HPDE6-E6E7 (cell line): ENCODE measurements at regions not wholly inside any gene's neighbourhood (a gene's known extent, or its start where the extent isn't known, plus 50 kb on each side); places are given as distances from the start of the nearest gene placed in this dataset.

Experiments
- DNase-seq: peaks from one replicate; pipeline ENCODE4 v3.0.0; 2011; ENCODE audit warnings: missing footprints; ENCODE audit errors: extremely low spot score

DNA sequence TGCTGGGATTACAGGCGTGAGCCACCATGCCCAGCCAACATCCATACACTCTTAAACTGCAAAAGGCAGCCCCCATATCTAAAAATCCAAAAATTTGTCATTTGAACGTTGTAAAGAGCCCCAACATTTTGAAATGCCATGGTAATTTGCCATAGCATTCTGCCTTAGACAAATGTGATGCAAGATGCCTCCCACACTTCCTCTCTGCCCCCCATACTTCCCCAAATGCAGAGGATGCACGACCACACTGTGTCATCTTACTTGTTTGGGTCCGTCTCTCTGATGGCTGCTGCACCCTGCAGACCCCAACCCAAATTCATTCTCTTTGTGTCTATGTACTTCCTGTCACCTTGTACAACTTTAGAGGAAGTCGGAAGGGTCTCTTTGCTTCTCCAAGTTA, 1125.6 kb upstream of the AUTS2 start:
- DNase-seq, result no peak

DNA sequence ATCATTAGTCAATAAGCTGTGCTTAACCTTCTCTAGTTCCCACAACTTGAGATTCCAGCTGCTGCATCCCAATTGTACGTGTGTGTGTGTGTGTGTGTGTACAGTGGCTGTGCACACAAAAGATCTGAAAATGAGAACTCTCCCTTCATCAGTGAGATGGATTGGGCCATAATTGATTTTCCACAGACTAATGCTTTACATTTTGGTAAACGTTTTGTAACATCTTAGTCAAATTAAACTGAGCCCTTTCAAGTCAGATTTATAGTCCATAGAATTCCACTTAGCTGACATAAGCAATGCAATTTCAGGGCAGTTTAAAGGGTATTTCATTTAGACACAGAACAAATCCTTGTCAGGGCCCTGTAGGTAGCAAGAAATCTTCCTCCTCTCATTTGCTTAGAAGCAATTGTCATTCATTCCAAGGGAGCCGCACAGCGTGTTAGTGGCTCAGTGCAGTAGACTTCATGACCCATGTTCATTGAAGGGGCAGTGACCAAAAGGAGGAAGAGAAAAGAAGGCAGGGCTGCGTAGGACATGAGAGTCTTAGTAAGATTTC, 1123.5 kb upstream of the AUTS2 start:
- no peak for DNase-seq

DNA sequence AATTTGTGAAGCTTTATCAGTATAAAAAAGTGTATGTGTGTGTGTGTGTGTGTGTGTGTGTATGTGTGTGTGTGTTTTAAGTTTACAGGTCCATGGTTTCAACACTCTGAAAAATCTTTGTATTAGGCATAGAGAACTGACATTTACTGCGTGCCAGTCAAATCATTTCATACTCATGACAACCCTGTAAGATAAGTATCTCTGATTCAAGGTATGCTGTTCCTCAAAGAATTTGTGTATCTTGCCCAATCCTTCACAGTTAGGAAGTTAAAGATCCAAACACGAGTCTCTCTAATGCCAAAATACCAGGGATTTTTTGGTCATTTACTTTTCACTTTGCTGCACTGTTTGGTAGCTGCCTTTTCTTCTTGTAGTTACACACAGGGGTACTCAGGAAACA, 1121.3 kb upstream of the AUTS2 start:
- no peak for DNase-seq

DNA sequence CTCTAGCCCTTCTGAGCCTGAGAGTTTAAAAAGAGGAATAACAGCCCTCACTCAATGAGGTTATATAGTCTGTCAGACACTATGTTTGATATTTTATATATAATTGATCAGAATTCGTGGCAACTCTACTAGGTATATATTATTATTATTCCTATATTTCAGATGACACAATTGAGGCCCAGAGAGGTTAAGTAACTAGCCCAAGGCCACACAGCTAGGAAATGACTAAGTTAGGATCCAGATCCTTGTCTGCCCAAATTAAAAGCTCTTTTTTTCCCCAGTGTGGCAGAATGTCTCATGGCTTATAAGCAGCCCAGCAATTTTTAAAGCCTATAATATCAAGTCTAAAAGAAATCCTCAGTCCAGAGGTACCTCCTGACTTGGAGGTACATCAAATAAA, 1119.9 kb upstream of the AUTS2 start:
- no peak for DNase-seq

DNA sequence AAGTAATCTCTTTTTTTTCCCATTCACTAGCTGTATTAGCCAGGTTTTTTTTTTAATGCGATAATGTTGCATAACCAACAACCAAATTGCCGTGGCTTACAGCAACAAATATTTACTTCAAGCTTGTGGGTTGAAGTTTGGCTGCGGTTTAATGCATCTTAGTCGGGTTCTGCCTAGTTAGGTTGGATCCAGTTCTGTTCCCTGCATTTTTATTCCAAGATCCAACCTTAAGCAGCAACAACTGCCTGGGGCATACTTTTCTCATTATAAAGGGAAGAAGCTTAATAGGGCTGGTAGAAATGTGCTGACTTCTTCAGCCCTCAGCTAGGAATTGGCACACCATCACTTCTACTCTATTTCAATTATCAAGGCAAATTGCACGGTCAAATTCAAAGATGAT, 1115.5 kb upstream of the AUTS2 start:
- DNase-seq, result no peak

DNA sequence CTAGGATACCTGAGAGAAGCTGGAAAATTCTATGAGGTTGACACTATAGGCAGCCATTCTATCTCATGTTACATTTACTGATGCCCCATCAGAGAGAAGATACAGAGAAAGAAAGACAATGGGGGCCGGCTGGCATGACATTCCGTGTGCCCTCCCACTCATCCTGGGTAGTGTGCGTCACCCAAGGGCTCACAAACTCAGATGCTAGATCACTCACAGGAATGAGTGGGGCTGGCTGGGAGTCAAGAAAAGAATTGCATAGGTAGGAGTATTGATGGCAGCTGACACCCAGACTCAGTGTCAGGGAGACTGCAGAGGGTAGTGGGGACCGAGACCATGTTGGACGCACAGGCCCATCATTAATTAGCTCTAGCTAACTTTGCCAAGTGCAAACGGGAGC, 1113.5 kb upstream of the AUTS2 start:
- no peak for DNase-seq

DNA sequence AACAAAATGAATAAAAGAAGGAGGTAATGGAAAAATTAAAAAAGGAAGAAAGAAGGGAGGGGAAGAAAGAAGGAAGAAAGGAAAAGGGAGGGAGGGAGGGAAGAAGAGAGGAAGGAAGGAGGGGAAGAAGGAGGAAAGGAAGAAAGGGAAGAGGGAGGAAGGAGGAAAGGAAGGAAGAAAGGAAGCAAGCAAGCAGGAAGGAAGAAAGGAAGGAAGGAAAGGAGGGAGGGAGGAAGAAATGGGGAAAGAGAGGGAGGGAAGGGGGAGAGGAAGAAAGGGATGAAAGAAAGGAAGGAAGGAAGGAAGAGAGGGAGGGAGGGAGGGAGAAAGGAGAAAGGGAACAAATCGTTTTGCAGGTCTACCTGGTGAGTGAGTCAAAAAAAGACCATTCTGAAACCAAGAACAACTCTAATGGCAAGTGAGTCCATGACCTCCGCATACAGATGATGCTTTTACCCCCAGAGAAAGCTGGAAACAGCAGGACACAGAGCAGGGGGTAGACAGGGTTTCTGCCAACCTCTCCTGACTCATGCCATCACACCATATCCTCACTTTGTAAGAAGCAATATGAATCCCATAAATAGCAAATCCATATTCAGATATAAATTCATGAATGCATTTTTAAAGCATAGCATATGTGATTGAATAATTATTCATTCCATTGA, 1112.9 kb upstream of the AUTS2 start:
- no peak for DNase-seq

DNA sequence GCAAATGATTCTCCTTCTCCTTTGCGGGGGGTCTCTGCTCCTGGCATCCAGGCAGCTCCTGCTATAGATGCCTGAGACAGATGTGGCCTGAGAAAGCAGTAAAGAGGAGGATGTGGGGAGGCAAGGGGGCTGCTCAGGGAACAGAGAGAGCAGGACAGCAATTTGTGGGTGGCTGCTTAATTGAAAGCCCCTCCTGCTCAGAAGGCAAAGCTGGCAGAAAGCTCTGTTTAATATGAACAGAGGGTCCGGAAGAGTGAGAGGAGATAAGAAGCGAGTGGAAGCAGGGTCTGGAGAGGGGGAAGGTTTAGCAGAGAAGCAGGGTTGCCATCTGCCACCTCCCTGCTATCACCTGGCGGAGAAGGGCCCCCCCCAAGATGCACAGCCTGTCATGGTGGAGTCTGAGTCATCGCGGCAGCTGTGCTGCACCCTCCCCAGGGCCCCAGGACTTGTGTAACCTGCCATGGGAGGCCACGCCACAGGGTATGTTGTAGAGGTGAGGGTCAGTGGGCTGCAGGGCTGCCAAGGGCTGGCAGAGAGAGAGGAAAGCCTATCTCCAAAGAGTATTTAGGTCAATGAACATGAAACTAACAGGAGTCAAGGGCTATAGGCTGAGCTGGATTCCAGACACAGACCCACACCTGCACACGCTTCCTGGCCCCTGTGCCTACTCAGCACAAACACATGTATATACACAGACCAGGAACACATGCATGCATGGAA, 1109.8 kb upstream of the AUTS2 start:
- DNase-seq, result no peak

DNA sequence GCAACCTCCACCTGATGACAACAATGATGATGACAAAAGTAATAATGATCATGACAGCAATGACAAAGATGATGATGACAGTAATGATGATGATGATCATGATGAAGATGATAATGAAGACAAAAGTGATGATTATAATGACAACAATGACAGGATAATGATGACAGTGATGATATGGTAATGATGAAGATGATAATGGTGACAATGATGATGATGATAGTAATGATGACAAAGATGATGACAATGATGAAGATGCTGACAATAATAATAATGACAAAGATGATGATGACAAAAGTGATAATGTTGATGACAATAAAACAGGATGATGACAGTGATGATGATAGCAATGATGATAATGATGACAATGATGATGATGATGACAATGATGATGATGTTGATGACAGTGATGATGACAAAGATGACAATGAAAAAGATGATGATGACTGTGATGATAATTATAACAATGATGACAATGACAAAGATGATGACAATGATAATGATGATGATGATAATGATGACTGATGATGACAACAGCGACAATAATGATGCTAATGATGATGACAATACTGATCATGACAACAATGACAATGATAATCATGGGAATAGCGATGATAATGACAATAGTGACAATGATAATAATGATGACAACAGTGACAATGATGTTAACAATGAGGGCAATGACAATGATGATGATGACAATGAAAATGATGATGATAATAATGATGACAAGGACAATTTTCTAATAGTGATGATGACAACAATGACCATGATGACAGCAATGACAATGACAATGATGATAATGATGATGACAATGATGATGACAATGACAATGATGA, 1106.5 kb upstream of the AUTS2 start:
- no peak for DNase-seq

DNA sequence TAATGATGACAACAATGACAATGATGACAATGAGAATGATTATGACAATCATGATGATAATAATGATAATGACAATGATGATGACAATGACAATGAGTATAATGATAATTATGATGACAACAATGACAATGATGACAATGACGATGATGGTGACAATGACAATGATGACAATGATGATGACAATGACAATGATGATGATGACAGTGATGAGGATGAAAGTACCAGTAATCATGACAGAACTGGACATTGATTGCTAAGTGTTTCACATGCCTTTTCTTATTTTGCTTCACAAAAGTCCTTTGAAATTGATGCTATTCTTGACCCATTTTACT, 1106.0 kb upstream of the AUTS2 start:
- no peak for DNase-seq

DNA sequence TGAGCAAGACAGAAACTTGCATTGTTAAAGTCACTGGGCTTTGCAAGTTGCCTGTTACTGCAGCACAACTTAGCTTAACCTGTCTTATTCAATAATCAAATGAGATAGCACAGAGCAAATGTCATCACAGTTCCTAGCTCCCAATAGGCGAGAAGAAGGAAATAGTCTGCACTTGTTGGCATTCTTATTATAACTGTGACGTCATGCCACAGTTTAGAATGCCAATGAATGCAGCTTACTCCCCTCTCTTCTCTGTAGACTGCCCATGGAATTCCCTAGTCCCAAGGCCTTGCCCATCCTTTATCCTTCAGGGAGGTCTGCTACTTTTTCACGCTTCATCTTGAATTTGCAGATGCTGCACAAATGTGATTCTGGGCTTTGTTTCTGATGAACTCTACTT, 1094.9 kb upstream of the AUTS2 start:
- DNase-seq, result no peak

DNA sequence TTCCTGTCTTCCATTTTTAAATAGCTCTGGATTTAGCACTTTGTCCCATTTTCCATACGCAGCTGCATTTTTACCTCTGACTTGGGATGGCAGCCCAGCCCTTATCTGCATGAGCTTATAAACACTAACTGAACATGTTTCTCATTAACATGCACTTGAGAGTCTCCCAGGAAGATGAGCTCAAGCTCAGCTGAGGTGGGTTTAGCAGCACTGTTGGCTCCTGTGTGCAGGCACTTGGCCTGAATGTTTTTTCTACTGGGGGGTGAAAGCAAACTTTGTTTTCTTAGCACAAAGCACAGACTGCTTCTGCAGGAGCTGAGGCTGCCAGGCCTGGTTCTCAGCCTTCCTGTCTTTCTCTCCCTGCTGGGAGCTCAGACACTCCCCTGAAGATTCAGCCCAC, 1093.6 kb upstream of the AUTS2 start:
- no peak for DNase-seq

DNA sequence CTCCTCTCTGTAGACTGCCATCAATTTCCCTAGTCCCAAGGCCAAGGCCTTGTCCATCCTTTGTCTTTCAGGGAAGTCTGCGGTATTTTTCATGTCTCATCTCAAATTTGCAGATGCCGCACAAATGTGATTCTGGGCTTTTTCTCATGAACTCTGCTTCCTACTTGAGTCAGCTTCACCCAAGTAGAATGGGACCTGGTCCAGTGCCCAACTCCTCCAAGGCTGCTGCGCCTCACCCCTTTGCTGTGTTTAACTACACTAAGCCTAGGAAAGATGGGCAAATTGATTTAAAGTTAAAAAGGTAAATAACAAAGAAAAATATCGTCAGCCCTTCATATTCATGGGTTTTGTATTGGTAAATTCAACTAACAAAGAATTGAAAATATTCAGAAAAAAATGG, 1092.6 kb upstream of the AUTS2 start:
- no peak for DNase-seq

DNA sequence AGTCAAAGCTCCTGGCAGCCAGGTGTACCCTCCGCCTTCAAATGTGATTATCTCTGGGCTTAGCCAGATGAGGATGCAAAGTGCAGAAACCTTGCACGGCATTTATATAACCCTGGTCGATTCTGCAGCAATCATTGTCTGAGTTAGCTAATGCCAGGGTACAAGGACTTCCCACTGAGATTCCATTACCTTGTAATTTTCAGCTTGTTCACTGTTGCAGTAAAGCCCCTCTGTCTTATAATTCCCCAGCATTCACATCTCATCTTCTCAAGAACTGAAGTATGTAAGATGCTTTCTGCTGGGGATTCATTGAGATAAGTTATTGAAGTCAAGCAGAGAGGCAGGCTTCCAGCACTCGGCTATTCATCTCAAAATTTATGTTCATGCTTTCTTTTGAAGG, 1090.6 kb upstream of the AUTS2 start:
- DNase-seq, result no peak

DNA sequence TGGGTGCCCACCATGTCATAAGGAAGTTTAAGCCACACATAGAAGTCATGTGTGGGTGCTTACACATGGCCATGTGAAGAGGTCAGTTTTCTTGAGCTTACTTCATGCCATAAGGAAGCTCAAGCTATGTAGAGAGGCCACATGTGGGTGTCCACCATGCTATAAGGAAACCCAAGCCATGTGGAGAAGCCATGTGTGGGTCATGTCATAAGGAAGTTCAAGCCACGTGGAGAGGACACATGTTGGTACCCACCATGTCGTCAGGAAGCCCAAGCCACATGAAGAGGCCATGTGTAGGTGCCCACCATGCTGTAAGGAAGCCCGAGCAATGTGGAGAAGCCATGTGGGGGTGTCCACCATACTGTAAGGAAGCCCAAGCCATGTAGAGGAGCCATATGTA, 1089.2 kb upstream of the AUTS2 start:
- no peak for DNase-seq

DNA sequence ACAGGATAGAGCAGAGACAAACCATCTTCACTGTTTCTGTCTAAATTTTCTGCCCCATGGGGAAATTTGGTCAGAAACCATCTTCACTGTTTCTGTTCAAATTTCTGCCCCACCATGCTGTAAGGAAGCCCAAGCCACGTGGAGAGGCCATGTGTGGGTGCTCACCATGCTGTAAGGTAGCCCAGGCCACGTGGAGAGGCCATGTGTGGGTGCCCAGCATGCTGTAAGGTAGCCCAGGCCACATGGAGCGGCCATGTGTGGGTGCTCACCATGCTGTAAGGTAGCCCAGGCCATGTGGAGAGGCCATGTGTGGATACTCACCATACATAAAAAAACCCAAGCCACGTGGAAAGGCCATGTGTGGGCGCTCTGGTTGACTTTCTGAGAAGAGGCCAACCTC, 1088.7 kb upstream of the AUTS2 start:
- no peak for DNase-seq

DNA sequence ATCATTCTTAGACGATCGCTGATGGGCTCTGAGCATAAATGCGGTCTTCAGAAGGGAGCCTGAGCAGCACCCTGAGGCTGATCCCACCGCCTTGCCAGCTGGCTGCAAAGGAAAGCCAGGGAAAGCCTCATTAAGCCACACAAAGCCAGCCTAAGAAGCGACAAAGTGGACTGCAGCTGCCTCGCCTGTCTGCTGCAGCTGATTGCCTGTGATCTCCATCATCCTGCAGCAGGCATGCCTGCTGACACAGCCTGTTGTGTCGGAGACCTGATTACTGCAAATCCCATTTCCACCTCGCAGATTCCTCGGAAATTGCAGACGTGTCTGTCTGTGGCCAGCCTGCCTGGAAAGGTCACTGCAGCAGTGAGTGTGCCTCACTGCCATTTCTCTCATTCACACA, 1087.0 kb upstream of the AUTS2 start:
- no peak for DNase-seq

DNA sequence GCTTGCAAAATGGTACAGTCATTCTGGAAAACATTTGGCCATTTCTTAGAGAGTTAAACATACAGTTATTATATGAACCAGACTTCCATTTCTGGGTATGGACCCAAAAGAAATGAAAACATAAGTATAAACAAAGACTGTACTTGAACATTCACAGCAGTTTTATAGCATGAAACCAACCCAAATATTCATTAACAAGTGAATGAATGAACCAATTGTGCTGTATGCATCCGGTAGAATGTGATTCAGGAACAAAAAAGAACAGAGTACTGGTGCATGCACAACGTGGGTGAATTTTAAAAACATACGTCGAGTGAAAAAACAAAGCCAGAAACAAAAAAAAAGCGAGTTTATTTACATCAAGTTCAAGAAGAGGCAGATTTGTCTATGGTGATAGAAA, 1085.8 kb upstream of the AUTS2 start:
- no peak for DNase-seq

DNA sequence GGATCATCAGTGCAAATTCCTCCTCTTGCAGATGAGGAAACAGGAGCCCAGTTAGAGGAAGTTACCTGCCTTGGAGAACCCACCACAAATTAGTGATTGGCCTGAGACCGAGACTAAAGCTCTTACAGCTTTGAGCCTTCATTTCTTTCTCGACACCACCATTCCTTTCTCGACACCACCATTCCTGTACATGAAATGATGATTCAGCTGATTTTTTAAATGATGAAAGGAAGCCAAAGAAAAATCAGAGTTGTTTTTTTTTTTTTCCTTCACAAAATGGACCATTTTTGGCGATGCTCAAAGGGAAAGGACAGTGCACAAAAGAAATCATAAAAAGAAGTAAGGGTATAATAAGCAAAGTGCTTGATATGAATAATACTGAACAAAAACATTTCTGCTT, 1080.2 kb upstream of the AUTS2 start:
- no peak for DNase-seq

DNA sequence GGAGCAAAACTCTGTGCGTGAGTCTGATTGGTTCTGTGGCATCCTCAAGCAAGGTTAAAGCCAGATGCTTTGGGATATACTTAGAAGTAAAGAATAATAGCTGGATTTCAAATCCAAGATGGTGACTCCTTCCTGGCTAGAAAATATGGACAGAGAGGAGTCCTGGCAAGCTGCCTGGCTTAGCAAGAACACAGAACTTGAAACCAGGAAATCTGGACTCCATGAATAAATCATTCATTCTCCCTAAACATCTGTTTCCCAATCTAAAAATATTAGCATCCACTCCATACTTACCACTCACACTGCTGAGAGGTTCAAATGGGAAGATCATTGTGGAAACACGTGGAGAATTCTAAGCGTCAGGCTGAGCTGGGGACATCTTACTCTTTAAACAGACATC, 1074.1 kb upstream of the AUTS2 start:
- DNase-seq, result no peak

DNA sequence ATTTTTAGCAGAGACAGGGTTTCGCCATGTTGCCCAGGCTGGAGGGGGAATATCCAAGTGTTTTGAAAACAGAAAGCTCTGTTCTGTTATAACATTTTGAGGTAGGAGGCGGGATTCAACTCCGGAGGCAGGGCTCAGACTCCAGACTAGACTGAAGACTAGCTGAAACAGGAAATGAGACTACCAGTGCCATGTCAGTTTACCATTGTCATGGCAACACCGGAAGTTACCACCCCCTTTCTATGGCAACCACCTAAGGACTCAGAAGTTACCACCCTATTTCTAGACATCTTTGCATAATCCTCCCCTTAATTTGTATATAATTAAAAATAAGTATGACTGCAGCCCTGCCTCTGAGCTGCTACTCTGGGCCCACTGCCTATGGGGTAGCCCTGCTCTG, 1069.1 kb upstream of the AUTS2 start:
- DNase-seq, result no peak

DNA sequence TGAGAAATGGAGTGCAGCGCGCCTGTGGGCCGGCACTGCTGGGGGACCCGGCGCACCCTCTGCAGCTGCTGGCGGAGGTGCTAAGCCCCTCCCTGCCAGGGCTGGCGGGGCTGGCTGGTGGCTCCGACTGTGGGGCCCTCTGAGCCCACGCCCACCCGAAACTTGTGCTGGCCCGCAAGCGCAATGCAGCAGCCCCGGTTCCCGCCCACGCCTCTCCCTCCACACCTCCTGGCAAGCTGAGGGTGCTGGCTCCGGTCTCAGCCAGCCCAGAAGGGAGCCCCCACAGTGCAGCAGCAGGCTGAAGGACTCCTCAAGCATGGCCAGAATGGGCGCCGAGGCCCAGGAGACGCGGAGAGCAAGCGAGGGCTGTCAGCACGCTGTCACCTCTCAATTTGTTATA, 1063.0 kb upstream of the AUTS2 start:
- no peak for DNase-seq
